GM23338 (cell line): ENCODE measurements at regions not wholly inside any gene's neighbourhood (a gene's known extent, or its start where the extent isn't known, plus 50 kb on each side); places are given as distances from the start of the nearest gene placed in this dataset.

ENCODE experiments used
- ATAC-seq: fragments of 200-7000 bp; cut with Tn5 transposase; 3 replicates; pipeline ENCODE4 v1.9.1; 2020
- DNase-seq: peaks from one replicate; pipeline ENCODE4 v3.0.0-alpha.2; 2015; ENCODE audit warnings: low spot score
- H2AFZ ChIP-seq: fragments of 200-600 bp; sonication (generic); 2 replicates; pipeline ENCODE4 v1.8.0; 2016; ENCODE audit warnings: antibody characterized with exemption, mild to moderate bottlenecking, moderate library complexity
- H3F3A ChIP-seq: fragments of 200-600 bp; sonication (generic); replicated peaks from 2 replicates; pipeline ENCODE4 v1.8.0; 2017; ENCODE audit warnings: antibody characterized with exemption, mixed run types, low read depth
- H3K27ac ChIP-seq: fragments of 200-600 bp; sonication (generic); 2 replicates; pipeline ENCODE4 v1.6.1; 2016; ENCODE audit warnings: low read depth
- H3K27me3 ChIP-seq: fragments of 200-600 bp; sonication (generic); 2 replicates; pipeline ENCODE4 v1.8.0; 2016; ENCODE audit warnings: mild to moderate bottlenecking, mixed run types, moderate library complexity; ENCODE audit not compliant: insufficient read depth
- H3K36me3 ChIP-seq: fragments of 200-600 bp; sonication (generic); 2 replicates; pipeline ENCODE4 v1.8.0; 2016; ENCODE audit warnings: mild to moderate bottlenecking; ENCODE audit not compliant: insufficient read depth
- H3K4me1 ChIP-seq: fragments of 200-600 bp; sonication (generic); 2 replicates; pipeline ENCODE4 v1.8.0; 2016; ENCODE audit warnings: mild to moderate bottlenecking, moderate library complexity; ENCODE audit not compliant: insufficient read depth
- H3K4me2 ChIP-seq: fragments of 200-600 bp; sonication (generic); 2 replicates; pipeline ENCODE4 v1.7.1; 2017; ENCODE audit warnings: mixed run types
- H3K4me3 ChIP-seq: fragments of 200-600 bp; sonication (generic); 2 replicates; pipeline ENCODE4 v1.6.1; 2016; ENCODE audit warnings: mixed run types
- H3K79me2 ChIP-seq: fragments of 200-600 bp; sonication (generic); replicated peaks from 2 replicates; pipeline ENCODE4 v1.8.0; 2017; ENCODE audit warnings: mild to moderate bottlenecking; ENCODE audit not compliant: insufficient read depth
- H3K9me2 ChIP-seq: fragments of 200-600 bp; sonication (generic); 2 replicates; pipeline ENCODE4 v1.8.0; 2017; ENCODE audit not compliant: insufficient read depth
- H4K20me1 ChIP-seq: fragments of 200-600 bp; sonication (generic); replicated peaks from 2 replicates; pipeline ENCODE4 v1.8.0; 2017; ENCODE audit warnings: mild to moderate bottlenecking; ENCODE audit not compliant: insufficient read depth
- H3K27ac Mint-ChIP-seq: 2 replicates; pipeline ENCODE4 v1.8.0; 2020; ENCODE audit warnings: inconsistent platforms, mild to moderate bottlenecking, moderate library complexity, mixed read lengths
- H3K27me3 Mint-ChIP-seq: 3 replicates; pipeline ENCODE4 v1.8.0; 2022; ENCODE audit warnings: low read depth, mild to moderate bottlenecking, moderate library complexity, mixed read lengths, inconsistent platforms; ENCODE audit not compliant: insufficient read depth, poor library complexity
- H3K36me3 Mint-ChIP-seq: 3 replicates; pipeline ENCODE4 v1.8.0; 2021; ENCODE audit warnings: low read depth, mild to moderate bottlenecking, inconsistent platforms, moderate library complexity, mixed read lengths
- H3K4me1 Mint-ChIP-seq: 3 replicates; pipeline ENCODE4 v1.8.0; 2020; ENCODE audit warnings: mild to moderate bottlenecking, inconsistent platforms, mixed read lengths
- H3K4me3 Mint-ChIP-seq: 3 replicates; pipeline ENCODE4 v1.8.0; 2021; ENCODE audit warnings: moderate library complexity, mild to moderate bottlenecking, inconsistent platforms, mixed read lengths
- H3K9me3 Mint-ChIP-seq: 3 replicates; pipeline ENCODE4 v1.8.0; 2020; ENCODE audit warnings: moderate library complexity, mild to moderate bottlenecking, inconsistent platforms, mixed read lengths
- EZH2phosphoT487 ChIP-seq: fragments of 200-600 bp; sonication (generic); IDR thresholded peaks from one replicate; pipeline ENCODE4 v1.8.1; 2018; ENCODE audit warnings: antibody characterized with exemption; ENCODE audit not compliant: unreplicated experiment
- NANOG ChIP-seq: IDR thresholded peaks from 2 replicates; pipeline ENCODE4 v1.6.1; 2016; ENCODE audit warnings: antibody characterized with exemption, borderline replicate concordance
- ZNF114 ChIP-seq: fragments of 250-450 bp; sonication (Bioruptor Pico); IDR thresholded peaks from 2 replicates; pipeline ENCODE4 v1.5.0; 2020; ENCODE audit warnings: mild to moderate bottlenecking, moderate library complexity
- ZNF331 ChIP-seq: fragments of 250-450 bp; sonication (Bioruptor Pico); IDR thresholded peaks from 2 replicates; pipeline ENCODE4 v1.5.0; 2020; ENCODE audit warnings: low read depth, mild to moderate bottlenecking, moderate library complexity
- TF ChIP-seq, protein P1 (sequence below), 2 experiments: fragments of 200-600 bp in 1 of 2; sonication (generic) in 1 of 2; conservative IDR thresholded peaks; 2 replicates each; pipeline versions ENCODE4 v1.5.1 to v1.6.1; 2016 to 2017; ENCODE audit warnings: antibody characterized with exemption in 2 of 2, low read depth in 2 of 2, mild to moderate bottlenecking in 2 of 2, moderate library complexity in 1 of 2
- TF ChIP-seq, protein P2 (sequence below): IDR thresholded peaks from one replicate; pipeline ENCODE4 v1.6.1; 2018; ENCODE audit warnings: antibody characterized with exemption; ENCODE audit not compliant: unreplicated experiment
- TF ChIP-seq, protein P3 (sequence below): IDR thresholded peaks from 2 replicates; pipeline ENCODE4 v1.6.1; 2016; ENCODE audit warnings: antibody characterized with exemption

DNA sequence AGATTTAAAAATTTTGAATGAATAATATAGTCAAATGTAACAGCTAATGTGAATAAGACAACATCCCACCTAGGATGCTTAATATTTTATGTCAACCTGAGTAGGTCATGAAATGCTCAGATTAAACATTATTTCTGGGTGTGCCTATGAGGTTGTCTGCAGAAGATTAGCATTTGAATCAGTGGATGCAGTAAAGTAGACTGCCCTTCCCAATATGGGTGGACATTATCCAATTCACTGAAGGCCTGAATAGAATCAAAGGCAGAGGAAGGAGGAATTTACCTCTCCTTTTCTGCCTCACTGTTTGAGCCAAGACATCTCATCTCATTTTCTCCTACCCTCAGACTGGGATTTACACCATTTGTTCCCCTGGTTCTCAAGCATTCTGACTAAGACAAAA is 1582.3 kb downstream of the EFNA5 start:
- no peaks in the 10 kb centered on the region for H3K9me3 Mint-ChIP-seq
- peaks cover 44% of the 10 kb centered on the region for H3K4me1 ChIP-seq
- no peaks in the 10 kb centered on the region for H3K79me2 ChIP-seq
- no peak overlapping the region for H3K27ac Mint-ChIP-seq
- no peak overlapping the region for H3K27ac ChIP-seq
- no peak for DNase-seq
- H3K27me3 ChIP-seq, result no peaks in the 10 kb centered on the region
- no peak overlapping the region for H3K4me3 ChIP-seq
- no peaks in the 10 kb centered on the region for H3K36me3 ChIP-seq
- no peak overlapping the region for H3K4me2 ChIP-seq
- H3K4me3 Mint-ChIP-seq, result no peak overlapping the region
- no peak overlapping the region for H2AFZ ChIP-seq
- H3K27me3 Mint-ChIP-seq, result peaks cover 1% of the 10 kb centered on the region
- no peaks in the 10 kb centered on the region for H3F3A ChIP-seq
- no peaks in the 10 kb centered on the region for H4K20me1 ChIP-seq
- H3K9me2 ChIP-seq, result no peaks in the 10 kb centered on the region
- no peak for ATAC-seq
- no peaks in the 10 kb centered on the region; the same call in 2 of the 3 replicates for H3K36me3 Mint-ChIP-seq
- H3K4me1 Mint-ChIP-seq, result peaks cover 43% of the 10 kb centered on the region
- TF ChIP-seq, protein P1, sequence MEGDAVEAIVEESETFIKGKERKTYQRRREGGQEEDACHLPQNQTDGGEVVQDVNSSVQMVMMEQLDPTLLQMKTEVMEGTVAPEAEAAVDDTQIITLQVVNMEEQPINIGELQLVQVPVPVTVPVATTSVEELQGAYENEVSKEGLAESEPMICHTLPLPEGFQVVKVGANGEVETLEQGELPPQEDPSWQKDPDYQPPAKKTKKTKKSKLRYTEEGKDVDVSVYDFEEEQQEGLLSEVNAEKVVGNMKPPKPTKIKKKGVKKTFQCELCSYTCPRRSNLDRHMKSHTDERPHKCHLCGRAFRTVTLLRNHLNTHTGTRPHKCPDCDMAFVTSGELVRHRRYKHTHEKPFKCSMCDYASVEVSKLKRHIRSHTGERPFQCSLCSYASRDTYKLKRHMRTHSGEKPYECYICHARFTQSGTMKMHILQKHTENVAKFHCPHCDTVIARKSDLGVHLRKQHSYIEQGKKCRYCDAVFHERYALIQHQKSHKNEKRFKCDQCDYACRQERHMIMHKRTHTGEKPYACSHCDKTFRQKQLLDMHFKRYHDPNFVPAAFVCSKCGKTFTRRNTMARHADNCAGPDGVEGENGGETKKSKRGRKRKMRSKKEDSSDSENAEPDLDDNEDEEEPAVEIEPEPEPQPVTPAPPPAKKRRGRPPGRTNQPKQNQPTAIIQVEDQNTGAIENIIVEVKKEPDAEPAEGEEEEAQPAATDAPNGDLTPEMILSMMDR (conservative IDR thresholded peaks at IDR 0.05; ENCODE audit: low read depth in 2 of 2), result no peak
- TF ChIP-seq, protein P2, sequence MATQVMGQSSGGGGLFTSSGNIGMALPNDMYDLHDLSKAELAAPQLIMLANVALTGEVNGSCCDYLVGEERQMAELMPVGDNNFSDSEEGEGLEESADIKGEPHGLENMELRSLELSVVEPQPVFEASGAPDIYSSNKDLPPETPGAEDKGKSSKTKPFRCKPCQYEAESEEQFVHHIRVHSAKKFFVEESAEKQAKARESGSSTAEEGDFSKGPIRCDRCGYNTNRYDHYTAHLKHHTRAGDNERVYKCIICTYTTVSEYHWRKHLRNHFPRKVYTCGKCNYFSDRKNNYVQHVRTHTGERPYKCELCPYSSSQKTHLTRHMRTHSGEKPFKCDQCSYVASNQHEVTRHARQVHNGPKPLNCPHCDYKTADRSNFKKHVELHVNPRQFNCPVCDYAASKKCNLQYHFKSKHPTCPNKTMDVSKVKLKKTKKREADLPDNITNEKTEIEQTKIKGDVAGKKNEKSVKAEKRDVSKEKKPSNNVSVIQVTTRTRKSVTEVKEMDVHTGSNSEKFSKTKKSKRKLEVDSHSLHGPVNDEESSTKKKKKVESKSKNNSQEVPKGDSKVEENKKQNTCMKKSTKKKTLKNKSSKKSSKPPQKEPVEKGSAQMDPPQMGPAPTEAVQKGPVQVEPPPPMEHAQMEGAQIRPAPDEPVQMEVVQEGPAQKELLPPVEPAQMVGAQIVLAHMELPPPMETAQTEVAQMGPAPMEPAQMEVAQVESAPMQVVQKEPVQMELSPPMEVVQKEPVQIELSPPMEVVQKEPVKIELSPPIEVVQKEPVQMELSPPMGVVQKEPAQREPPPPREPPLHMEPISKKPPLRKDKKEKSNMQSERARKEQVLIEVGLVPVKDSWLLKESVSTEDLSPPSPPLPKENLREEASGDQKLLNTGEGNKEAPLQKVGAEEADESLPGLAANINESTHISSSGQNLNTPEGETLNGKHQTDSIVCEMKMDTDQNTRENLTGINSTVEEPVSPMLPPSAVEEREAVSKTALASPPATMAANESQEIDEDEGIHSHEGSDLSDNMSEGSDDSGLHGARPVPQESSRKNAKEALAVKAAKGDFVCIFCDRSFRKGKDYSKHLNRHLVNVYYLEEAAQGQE, result no peak
- TF ChIP-seq, protein P3, sequence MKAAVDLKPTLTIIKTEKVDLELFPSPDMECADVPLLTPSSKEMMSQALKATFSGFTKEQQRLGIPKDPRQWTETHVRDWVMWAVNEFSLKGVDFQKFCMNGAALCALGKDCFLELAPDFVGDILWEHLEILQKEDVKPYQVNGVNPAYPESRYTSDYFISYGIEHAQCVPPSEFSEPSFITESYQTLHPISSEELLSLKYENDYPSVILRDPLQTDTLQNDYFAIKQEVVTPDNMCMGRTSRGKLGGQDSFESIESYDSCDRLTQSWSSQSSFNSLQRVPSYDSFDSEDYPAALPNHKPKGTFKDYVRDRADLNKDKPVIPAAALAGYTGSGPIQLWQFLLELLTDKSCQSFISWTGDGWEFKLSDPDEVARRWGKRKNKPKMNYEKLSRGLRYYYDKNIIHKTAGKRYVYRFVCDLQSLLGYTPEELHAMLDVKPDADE, result no peak
- no peak for TF ChIP-seq ZNF331 (CRISPR knock-in tag)
- TF ChIP-seq ZNF114 (CRISPR knock-in tag), result no peak
- no peak for TF ChIP-seq EZH2phosphoT487

DNA sequence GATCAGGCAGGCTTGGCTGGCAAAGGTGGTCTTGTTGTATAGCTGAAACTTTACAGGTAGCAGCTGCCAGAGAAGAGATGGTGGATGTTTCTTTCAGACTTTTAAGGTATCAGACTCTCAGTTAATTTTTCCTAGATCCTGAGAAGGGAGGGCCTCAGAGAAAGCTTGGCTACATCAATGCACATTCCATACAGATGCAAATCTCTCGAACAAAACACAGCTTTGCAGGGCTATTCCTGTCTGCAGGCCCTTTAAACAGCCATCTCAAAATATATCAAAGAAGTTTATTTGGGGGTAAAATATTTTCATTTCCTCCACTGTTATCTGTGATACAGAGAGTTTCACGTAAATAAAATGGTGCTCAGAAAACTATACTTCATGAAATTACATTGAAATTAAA is 1584.4 kb downstream of the EFNA5 start:
- Histone ChIP-seq H3K4me2 (peak overlapping the region; percentile 58), H3K4me3 (peak overlapping the region; percentile 31), H3K9me2 (no peaks in the 10 kb centered on the region), H3K36me3 (no peaks in the 10 kb centered on the region), H3F3A (no peaks in the 10 kb centered on the region), H2AFZ (no peak overlapping the region), H3K27me3 (no peaks in the 10 kb centered on the region), H3K79me2 (no peaks in the 10 kb centered on the region), H3K4me1 (peaks cover 44% of the 10 kb centered on the region), H4K20me1 (no peaks in the 10 kb centered on the region), H3K27ac (peak overlapping the region; percentile 89)
- DNase-seq (peak; percentile 64), ATAC-seq (peak; percentile 85)
- peak overlapping the region; percentile 22 for H3K4me3 Mint-ChIP-seq
- H3K36me3 Mint-ChIP-seq, result no peaks in the 10 kb centered on the region; the same call in 2 of the 3 replicates
- H3K9me3 Mint-ChIP-seq, result no peaks in the 10 kb centered on the region
- H3K27ac Mint-ChIP-seq, result peak overlapping the region; percentile 97
- H3K27me3 Mint-ChIP-seq, result peaks cover 3% of the 10 kb centered on the region
- peaks cover 43% of the 10 kb centered on the region for H3K4me1 Mint-ChIP-seq
- TF ChIP-seq ZNF114 (CRISPR knock-in tag) (no peak), ZNF331 (CRISPR knock-in tag) (no peak), NANOG (peak; percentile 70; the same call in 1 of the 2 replicates)
